Raji (cell line): ENCODE measurements at regions not wholly inside any gene's neighbourhood (a gene's known extent, or its start where the extent isn't known, plus 50 kb on each side); places are given as distances from the start of the nearest gene placed in this dataset.

ENCODE experiments used
- POLR2A ChIP-seq: IDR thresholded peaks from 2 replicates; pipeline ENCODE4 v1.6.1; 2011; ENCODE audit warnings: low read depth, low read length, control low read depth; ENCODE audit not compliant: insufficient read depth

DNA sequence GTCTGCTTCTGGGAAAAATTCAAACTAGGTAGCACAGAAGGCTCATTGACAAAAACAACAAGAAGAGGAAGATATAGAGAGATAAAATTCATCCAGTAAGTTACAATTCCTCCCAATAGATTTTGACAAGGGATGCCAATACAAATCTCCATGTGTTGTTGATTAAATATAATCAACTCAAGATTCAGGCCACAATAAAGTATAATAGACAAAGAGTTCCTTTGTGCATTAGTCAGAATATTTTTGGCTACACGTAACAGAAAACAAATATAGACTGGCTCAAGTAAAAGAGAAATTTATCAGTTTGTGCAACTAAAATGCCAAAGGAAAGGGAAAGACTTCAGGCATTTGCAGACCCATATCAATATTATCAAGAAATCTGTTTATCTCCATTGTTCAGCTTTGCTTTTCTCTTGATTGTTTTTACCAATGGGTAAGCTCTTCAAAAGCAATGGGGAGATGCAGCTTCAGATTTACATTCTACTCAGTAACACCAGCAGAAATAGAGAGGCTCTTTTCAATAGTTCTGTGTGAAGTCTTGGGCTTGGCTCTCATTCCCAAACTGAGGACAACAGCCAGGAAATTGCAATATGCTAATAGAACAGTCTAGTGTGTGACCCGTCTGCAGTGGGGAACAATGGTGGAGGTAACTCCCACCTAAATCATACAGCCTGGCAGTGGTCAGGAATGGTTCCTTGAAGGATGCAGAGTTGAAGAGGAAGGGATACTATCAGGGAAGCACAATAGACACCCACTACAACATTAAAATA lies 77.6 kb upstream of the PROK2 start:
- TF ChIP-seq POLR2A, result no peak

DNA sequence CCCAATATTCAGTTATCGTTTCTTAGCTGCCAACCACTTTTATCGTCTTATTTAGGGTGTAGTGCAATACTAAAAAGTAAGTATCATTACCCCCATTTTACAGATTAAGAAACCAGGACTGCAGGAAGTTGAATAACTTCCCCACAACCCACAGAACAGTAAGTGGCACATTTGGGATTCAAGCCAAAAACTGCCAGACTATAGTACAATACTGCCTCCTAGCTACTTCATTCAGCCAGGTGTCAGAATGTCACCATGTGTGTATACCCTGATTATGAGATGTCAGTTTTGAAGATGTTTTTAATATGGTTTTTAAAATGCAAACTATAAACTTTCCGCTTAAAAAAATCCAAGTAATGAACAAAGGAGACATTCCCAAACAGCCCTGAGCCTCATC lies 74.2 kb upstream of the PROK2 start:
- no peak for TF ChIP-seq POLR2A

DNA sequence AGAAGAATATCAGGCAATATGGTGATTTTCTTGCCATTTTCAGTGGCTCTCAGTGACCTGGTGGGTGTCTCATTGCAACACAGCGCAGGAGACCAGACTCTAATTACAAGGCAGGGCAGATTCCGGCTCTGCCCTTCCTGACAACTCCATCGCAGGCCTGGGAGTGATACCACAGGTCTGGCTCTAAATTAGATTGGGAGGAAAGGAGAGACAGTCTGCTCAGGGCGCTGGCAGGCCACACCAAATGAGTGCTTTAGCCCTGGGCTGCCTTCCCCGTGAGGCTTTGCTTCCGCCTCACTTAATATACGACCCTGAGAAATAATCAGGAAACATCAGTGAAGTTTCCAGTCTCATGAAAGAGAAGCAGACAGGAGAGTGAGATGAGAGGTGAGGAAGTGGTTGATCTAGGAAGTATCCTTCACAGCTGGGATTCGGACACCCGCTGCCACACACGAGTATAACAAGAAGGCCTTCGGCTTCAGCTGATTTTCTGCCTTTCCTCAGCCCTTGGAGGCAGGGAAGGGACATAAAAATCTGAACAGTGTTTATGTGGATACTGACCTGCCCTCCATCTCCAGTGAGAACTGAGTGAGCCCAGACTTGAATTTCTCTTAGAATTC lies 73.7 kb upstream of the PROK2 start:
- TF ChIP-seq POLR2A, result no peak

DNA sequence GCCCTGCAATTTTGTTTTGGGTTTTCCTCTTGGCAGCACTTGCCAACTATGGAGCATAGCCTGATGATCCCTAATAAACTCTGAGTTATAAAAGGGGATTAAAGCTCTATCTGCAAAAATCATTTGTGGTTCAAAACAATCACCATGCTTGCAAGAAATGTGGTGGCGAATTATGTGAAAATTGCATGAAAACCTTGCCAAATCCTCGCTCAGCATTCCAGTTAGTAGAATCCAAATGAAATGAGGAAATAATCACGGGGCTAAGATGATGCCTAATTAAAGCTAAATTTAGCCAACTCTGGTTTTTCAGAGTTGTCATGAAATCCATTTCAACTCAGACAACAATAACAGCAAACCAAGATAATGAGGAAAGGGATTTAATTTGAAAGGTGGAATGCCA lies 73.0 kb upstream of the PROK2 start:
- no peak for TF ChIP-seq POLR2A

- no peak for TF ChIP-seq POLR2A
These were observed 69.8 kb upstream of the PROK2 start for GRCh38 chr3:71854706-71855105.

- TF ChIP-seq POLR2A, result no peak
These were observed 69.1 kb upstream of the PROK2 start for GRCh38 chr3:71854096-71854495.

DNA sequence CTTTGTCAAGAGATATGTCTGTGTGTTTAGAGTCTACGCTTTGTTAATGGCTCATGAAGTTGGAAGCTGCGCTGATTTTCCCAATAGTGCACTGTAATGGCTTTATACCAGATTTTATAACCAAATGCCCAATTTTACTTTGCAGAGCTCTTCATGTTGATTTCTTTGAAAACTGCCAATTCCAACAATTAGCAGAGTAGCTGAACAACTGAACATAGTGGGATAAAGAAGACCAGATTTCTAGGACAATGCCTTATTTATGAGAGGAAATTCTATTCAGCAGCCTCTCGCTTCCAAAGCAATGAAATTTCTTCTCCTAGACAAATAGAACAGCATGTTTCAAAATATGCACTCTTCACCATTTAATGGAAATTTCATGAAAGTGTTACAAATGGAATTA lies 66.9 kb upstream of the PROK2 start:
- no peak for TF ChIP-seq POLR2A

DNA sequence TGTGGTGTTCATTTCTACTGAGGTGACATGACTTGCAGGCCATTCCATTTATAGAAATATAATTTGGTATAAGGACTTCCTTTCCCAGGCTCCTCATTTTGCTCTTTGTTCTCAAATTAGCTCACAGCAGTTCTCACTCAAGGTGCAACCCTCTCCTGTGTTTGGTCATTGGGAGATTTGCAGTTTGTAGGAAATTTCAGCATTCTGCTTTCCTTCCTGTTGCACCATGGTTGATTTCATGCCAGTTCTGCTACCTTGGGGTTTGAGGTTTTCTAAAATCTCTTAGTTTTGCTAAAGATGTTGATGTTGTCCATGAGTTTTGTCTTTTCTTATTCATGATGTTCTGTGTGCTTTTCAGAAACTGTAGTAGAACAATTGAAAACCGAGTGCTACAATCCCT lies 65.7 kb upstream of the PROK2 start:
- TF ChIP-seq POLR2A, result no peak

- no peak for TF ChIP-seq POLR2A
These were observed 64.7 kb upstream of the PROK2 start for GRCh38 chr3:71849681-71850080.

DNA sequence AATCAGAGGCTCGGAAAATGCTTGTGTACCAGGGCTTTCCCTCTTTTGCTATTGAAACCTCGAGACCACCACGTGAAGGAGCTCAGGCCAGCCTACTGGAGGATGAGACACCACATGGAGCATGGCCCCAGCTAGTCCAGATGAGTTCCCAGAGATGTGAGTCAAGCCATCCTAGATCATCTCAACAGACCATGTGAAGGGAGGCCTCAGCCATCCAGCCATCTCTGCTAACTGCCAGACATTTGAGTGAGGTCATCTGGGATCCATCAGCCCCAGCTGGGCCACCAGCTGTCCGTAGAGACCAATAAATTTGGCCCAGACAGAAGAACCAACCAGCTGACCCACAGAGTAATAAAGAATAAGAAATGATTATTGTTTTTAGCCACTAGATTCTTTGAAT lies 62.8 kb upstream of the PROK2 start:
- TF ChIP-seq POLR2A, result no peak

DNA sequence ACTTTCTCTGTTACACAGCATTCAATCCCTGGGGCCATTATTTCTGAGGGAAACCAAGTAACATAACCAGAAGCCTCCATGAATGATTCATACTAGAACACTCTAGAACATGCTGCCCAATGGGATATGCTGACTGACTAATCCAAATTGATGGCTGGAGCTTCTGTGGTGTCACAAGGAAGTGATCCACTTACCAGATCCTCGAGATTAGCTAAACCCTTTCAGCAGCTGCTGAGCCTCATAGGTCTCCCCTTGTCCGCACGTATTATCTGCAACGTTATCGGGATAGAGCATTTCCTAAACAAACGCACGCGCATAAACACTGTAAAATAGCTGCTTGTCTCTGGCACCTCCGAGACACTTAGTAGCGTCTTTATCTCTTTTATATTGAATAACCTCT lies 61.2 kb upstream of the PROK2 start:
- TF ChIP-seq POLR2A, result no peak

GRCh38 chr3:71843071-71843470 lies 58.1 kb upstream of the PROK2 start:
- no peak for TF ChIP-seq POLR2A

DNA sequence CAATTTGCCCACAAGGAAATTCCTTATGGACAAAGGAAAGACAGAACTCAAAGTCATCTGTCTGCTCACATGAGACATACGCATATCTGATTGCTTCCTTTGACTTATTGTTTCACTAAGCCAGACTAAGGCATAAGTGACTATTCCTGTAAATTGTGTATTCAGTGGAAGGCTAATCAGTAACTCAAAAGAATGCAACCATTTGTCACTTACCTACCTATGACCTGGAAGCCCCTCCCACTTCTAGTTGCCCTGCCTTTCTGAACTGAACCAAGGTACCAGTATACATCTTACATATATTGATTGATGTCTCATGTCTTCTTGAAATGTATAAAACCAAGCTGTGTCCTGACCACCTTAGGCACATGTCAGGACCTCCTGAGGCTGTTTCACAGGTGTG lies 53.5 kb upstream of the PROK2 start:
- no peak for TF ChIP-seq POLR2A
